Fibroblast of lung (primary cell): ENCODE measurements at regions not wholly inside any gene's neighbourhood (a gene's known extent, or its start where the extent isn't known, plus 50 kb on each side); places are given as distances from the start of the nearest gene placed in this dataset.

ENCODE experiments used
- DNase-seq, 2 donors: peaks; one replicate each; pipeline versions ENCODE4 v3.0.0 to v3.0.0-alpha.2; 2010; ENCODE audit warnings: low read depth in 2 of 2
- H2AFZ ChIP-seq: 2 replicates; pipeline ENCODE4 v1.5.1; 2012; ENCODE audit warnings: low read length, control low read depth, inconsistent platforms
- H3K27ac ChIP-seq: 2 replicates; pipeline ENCODE4 v1.5.1; 2011; ENCODE audit warnings: low read length, control low read depth; ENCODE audit not compliant: insufficient read depth
- H3K27me3 ChIP-seq: 2 replicates; pipeline ENCODE4 v1.5.1; 2011; ENCODE audit warnings: mild to moderate bottlenecking, low read length; ENCODE audit not compliant: control insufficient read depth, insufficient read depth
- H3K36me3 ChIP-seq: 2 replicates; pipeline ENCODE4 v1.5.1; 2011; ENCODE audit warnings: low read length; ENCODE audit not compliant: control insufficient read depth, insufficient read depth
- H3K4me1 ChIP-seq: 2 replicates; pipeline ENCODE4 v1.5.1; 2011; ENCODE audit warnings: low read length; ENCODE audit not compliant: control insufficient read depth, insufficient read depth; ENCODE audit errors: extremely low read depth
- H3K4me2 ChIP-seq: 2 replicates; pipeline ENCODE4 v1.5.1; 2011; ENCODE audit warnings: low read length, control low read depth; ENCODE audit not compliant: insufficient read depth; ENCODE audit errors: extremely low read depth
- H3K4me3 ChIP-seq, 4 experiments: fragments of 200-600 bp in 1 of 4; sonication (generic) in 1 of 4; replicated peaks in 1 of 4; 2 replicates each; pipeline ENCODE4 v1.5.1; 2011 to 2016; ENCODE audit warnings: low read length in 4 of 4, low read depth in 3 of 4, mild to moderate bottlenecking in 3 of 4, control low read depth in 2 of 4, inconsistent platforms in 1 of 4, mixed read lengths in 1 of 4; ENCODE audit not compliant: insufficient read depth in 1 of 4; ENCODE audit errors: control extremely low read depth in 1 of 4
- H3K79me2 ChIP-seq: 2 replicates; pipeline ENCODE4 v1.5.1; 2012; ENCODE audit warnings: mild to moderate bottlenecking, low read length, inconsistent platforms; ENCODE audit not compliant: control insufficient read depth, insufficient read depth
- H3K9ac ChIP-seq: 2 replicates; pipeline ENCODE4 v1.5.1; 2011; ENCODE audit warnings: mild to moderate bottlenecking, low read length, control low read depth; ENCODE audit not compliant: insufficient read depth
- H3K9me3 ChIP-seq: 2 replicates; pipeline ENCODE4 v1.5.1; 2012; ENCODE audit warnings: low read depth, low read length; ENCODE audit not compliant: control insufficient read depth, insufficient read depth
- H4K20me1 ChIP-seq: 2 replicates; pipeline ENCODE4 v1.5.1; 2011; ENCODE audit warnings: low read length; ENCODE audit not compliant: control insufficient read depth, insufficient read depth; ENCODE audit errors: extremely low read depth
- CTCF ChIP-seq, 2 donors: IDR thresholded peaks in 1 of 2; conservative IDR thresholded peaks in 1 of 2; 1 replicate in 1 of 2; 2 replicates in 1 of 2; pipeline ENCODE4 v1.5.1; 2011 to 2012; ENCODE audit warnings: low read length in 2 of 2, control low read depth in 1 of 2, inconsistent platforms in 1 of 2, low read depth in 1 of 2, mild to moderate bottlenecking in 1 of 2
- EZH2 ChIP-seq: IDR thresholded peaks from 2 replicates; pipeline ENCODE4 v1.5.1; 2012; ENCODE audit warnings: low read length, control low read depth, mild to moderate bottlenecking; ENCODE audit errors: missing control alignments

GRCh38 chr12:83939718-83940117 is 972.9 kb downstream of the SLC6A15 start:
- no peak for DNase-seq
- no peak overlapping the region for H2AFZ ChIP-seq
- no peaks in the 10 kb centered on the region for H3K79me2 ChIP-seq
- H3K27ac ChIP-seq: no peak overlapping the region
- no peaks in the 10 kb centered on the region for H3K27me3 ChIP-seq
- H3K4me3 ChIP-seq: no peak overlapping the region
- H3K9me3 ChIP-seq: no peaks in the 10 kb centered on the region
- H3K4me1 ChIP-seq: no peaks in the 10 kb centered on the region
- no peaks in the 10 kb centered on the region for H3K36me3 ChIP-seq
- H3K9ac ChIP-seq: no peak overlapping the region
- TF ChIP-seq EZH2: no peak
- no peak for TF ChIP-seq CTCF (conservative IDR thresholded peaks at IDR 0.05 in 1 of 2, IDR thresholded peaks at IDR 0.05 in 1 of 2; ENCODE audit: low read depth in 1 of 2, low read length in 2 of 2)
- no peak overlapping the region for H3K4me2 ChIP-seq
- H4K20me1 ChIP-seq: no peaks in the 10 kb centered on the region

- no peaks in the 10 kb centered on the region for H4K20me1 ChIP-seq
- H3K4me3 ChIP-seq: no peak overlapping the region
- no peaks in the 10 kb centered on the region for H3K4me1 ChIP-seq
- TF ChIP-seq EZH2: no peak
- TF ChIP-seq CTCF (conservative IDR thresholded peaks at IDR 0.05 in 1 of 2, IDR thresholded peaks at IDR 0.05 in 1 of 2; ENCODE audit: low read depth in 1 of 2, low read length in 2 of 2): no peak
- DNase-seq: no peak
- H3K79me2 ChIP-seq: no peaks in the 10 kb centered on the region
- no peak overlapping the region for H3K27ac ChIP-seq
- no peak overlapping the region for H3K4me2 ChIP-seq
- no peak overlapping the region for H2AFZ ChIP-seq
- H3K9ac ChIP-seq: no peak overlapping the region
- no peaks in the 10 kb centered on the region for H3K9me3 ChIP-seq
- H3K27me3 ChIP-seq: no peaks in the 10 kb centered on the region
- no peaks in the 10 kb centered on the region for H3K36me3 ChIP-seq
Measured at GRCh38 chr12:83933615-83934014, 979.0 kb downstream of the SLC6A15 start.

GRCh38 chr12:83932011-83932410 is 980.6 kb downstream of the SLC6A15 start:
- H2AFZ ChIP-seq: no peak overlapping the region
- H3K36me3 ChIP-seq: no peaks in the 10 kb centered on the region
- no peaks in the 10 kb centered on the region for H3K4me1 ChIP-seq
- H3K4me3 ChIP-seq: no peak overlapping the region
- H3K4me2 ChIP-seq: no peak overlapping the region
- TF ChIP-seq EZH2 (no peak), CTCF (conservative IDR thresholded peaks at IDR 0.05 in 1 of 2, IDR thresholded peaks at IDR 0.05 in 1 of 2; ENCODE audit: low read depth in 1 of 2, low read length in 2 of 2) (no peak)
- H3K9me3 ChIP-seq: no peaks in the 10 kb centered on the region
- no peaks in the 10 kb centered on the region for H3K27me3 ChIP-seq
- no peaks in the 10 kb centered on the region for H4K20me1 ChIP-seq
- peak in 1 of 2 donors; percentile 11 for DNase-seq
- H3K27ac ChIP-seq: no peak overlapping the region
- H3K79me2 ChIP-seq: no peaks in the 10 kb centered on the region
- H3K9ac ChIP-seq: no peak overlapping the region
